ENCODE measurements at regions not wholly inside any gene's neighbourhood (a gene's known extent, or its start where the extent isn't known, plus 50 kb on each side); places are given as distances from the start of the nearest gene placed in this dataset.

- no peaks in the 10 kb centered on the region for H3K36me3 ChIP-seq
- H3K9me3 ChIP-seq, result no peaks in the 10 kb centered on the region
- H3K27me3 ChIP-seq, result no peaks in the 10 kb centered on the region
- H3K27ac ChIP-seq, result no peak overlapping the region
- intact Hi-C loops (cut with DNase I), result no loop called here
- no peak for TF ChIP-seq POLR2A (IDR thresholded peaks at IDR 0.05)
- TF ChIP-seq CTCF (IDR thresholded peaks at IDR 0.05), result no peak
- no peaks in the 10 kb centered on the region for H3K4me1 ChIP-seq
- ATAC-seq, result no peak
- DNase-seq, result no peak
- H3K4me3 ChIP-seq, result no peak overlapping the region
Observed at GRCh38 chr3:178152988-178153387, 383.2 kb upstream of the KCNMB2 start.

GRCh38 chr3:178155521-178155920 is 380.7 kb upstream of the KCNMB2 start:
- H3K4me3 ChIP-seq, result no peak overlapping the region
- DNase-seq, result no peak

GRCh38 chr3:178156301-178156700 is 379.9 kb upstream of the KCNMB2 start:
- intact Hi-C loops (cut with DNase I), result no loop called here
- Histone ChIP-seq H3K9me3 (no peaks in the 10 kb centered on the region), H3K36me3 (no peaks in the 10 kb centered on the region), H3K27me3 (no peaks in the 10 kb centered on the region), H3K27ac (no peak overlapping the region), H3K4me1 (no peaks in the 10 kb centered on the region), H3K4me3 (no peak overlapping the region)
- DNase-seq (no peak), ATAC-seq (no peak)
- TF ChIP-seq POLR2A (IDR thresholded peaks at IDR 0.05) (no peak), CTCF (IDR thresholded peaks at IDR 0.05) (no peak)
- 61% methylated on average over 4 of the region's 4 CpGs for WGBS (ENCODE audit: insufficient coverage, low coverage, low lambda C conversion rate, missing lambda C conversion rate)

More at GRCh38 chr3:178155521-178155920, 380.7 kb upstream of the KCNMB2 start:
- TF ChIP-seq POLR2A (IDR thresholded peaks at IDR 0.05), result no peak
- TF ChIP-seq CTCF (IDR thresholded peaks at IDR 0.05), result no peak
- Histone ChIP-seq H3K27ac (no peak overlapping the region), H3K27me3 (no peaks in the 10 kb centered on the region), H3K36me3 (no peaks in the 10 kb centered on the region), H3K9me3 (no peaks in the 10 kb centered on the region), H3K4me1 (no peaks in the 10 kb centered on the region)
- ATAC-seq, result no peak
- intact Hi-C loops (cut with DNase I), result no loop called here
- 100% methylated on average over 2 of the region's 2 CpGs for WGBS (ENCODE audit: insufficient coverage, low coverage, low lambda C conversion rate, missing lambda C conversion rate)

GRCh38 chr3:178159691-178160220 is 376.5 kb upstream of the KCNMB2 start:
- Histone ChIP-seq H3K4me3 (no peak overlapping the region), H3K4me1 (no peaks in the 10 kb centered on the region), H3K27me3 (no peaks in the 10 kb centered on the region), H3K9me3 (no peaks in the 10 kb centered on the region), H3K27ac (no peak overlapping the region), H3K36me3 (no peaks in the 10 kb centered on the region)
- TF ChIP-seq CTCF (IDR thresholded peaks at IDR 0.05) (no peak), POLR2A (IDR thresholded peaks at IDR 0.05) (no peak)
- intact Hi-C loops (cut with DNase I), result no loop called here
- ATAC-seq (peak in 1 of 4 donors; percentile 38), DNase-seq (no peak)
- WGBS (ENCODE audit: insufficient coverage, low coverage, low lambda C conversion rate, missing lambda C conversion rate), result 35% methylated on average over 2 of the region's 2 CpGs

GRCh38 chr3:178169421-178169820 is 366.8 kb upstream of the KCNMB2 start:
- Histone ChIP-seq H3K27ac (no peak overlapping the region), H3K9me3 (no peaks in the 10 kb centered on the region), H3K4me3 (no peak overlapping the region), H3K4me1 (no peaks in the 10 kb centered on the region), H3K36me3 (no peaks in the 10 kb centered on the region), H3K27me3 (no peaks in the 10 kb centered on the region)
- no peak for TF ChIP-seq CTCF (IDR thresholded peaks at IDR 0.05)
- TF ChIP-seq POLR2A (IDR thresholded peaks at IDR 0.05), result no peak
- 65% methylated on average over 2 of the region's 2 CpGs for WGBS (ENCODE audit: insufficient coverage, low coverage, low lambda C conversion rate, missing lambda C conversion rate)
- ATAC-seq (no peak), DNase-seq (no peak)
- intact Hi-C loops (cut with DNase I), result no loop called here
